GM23338 (cell line): ENCODE measurements at regions not wholly inside any gene's neighbourhood (a gene's known extent, or its start where the extent isn't known, plus 50 kb on each side); places are given as distances from the start of the nearest gene placed in this dataset.

Experiments
- CREB1 ChIP-seq: fragments of 250-450 bp; sonication (Bioruptor Pico); IDR thresholded peaks from 2 replicates; pipeline ENCODE4 v1.5.0; 2020; ENCODE audit warnings: low read depth, mild to moderate bottlenecking, moderate library complexity
- CTCF ChIP-seq, 2 experiments: fragments of 200-600 bp in 1 of 2; sonication (generic) in 1 of 2; conservative IDR thresholded peaks; 2 replicates each; pipeline versions ENCODE4 v1.5.1 to v1.6.1; 2016 to 2017; ENCODE audit warnings: antibody characterized with exemption in 2 of 2, low read depth in 2 of 2, mild to moderate bottlenecking in 2 of 2, moderate library complexity in 1 of 2
- ETS1 ChIP-seq: IDR thresholded peaks from 2 replicates; pipeline ENCODE4 v1.6.1; 2016; ENCODE audit warnings: antibody characterized with exemption
- EZH2 ChIP-seq: fragments of 200-600 bp; sonication (generic); IDR thresholded peaks from one replicate; pipeline ENCODE4 v1.8.0; 2017; ENCODE audit warnings: antibody characterized with exemption, mild to moderate bottlenecking, low read depth; ENCODE audit not compliant: unreplicated experiment
- EZH2phosphoT487 ChIP-seq: fragments of 200-600 bp; sonication (generic); IDR thresholded peaks from one replicate; pipeline ENCODE4 v1.8.1; 2018; ENCODE audit warnings: antibody characterized with exemption; ENCODE audit not compliant: unreplicated experiment
- JUNB ChIP-seq: IDR thresholded peaks from one replicate; pipeline ENCODE4 v1.6.1; 2016; ENCODE audit warnings: antibody characterized with exemption; ENCODE audit not compliant: unreplicated experiment
- NANOG ChIP-seq: IDR thresholded peaks from 2 replicates; pipeline ENCODE4 v1.6.1; 2016; ENCODE audit warnings: antibody characterized with exemption, borderline replicate concordance
- POLR2AphosphoS5 ChIP-seq: IDR thresholded peaks from 2 replicates; pipeline ENCODE4 v1.6.1; 2016; ENCODE audit warnings: antibody characterized with exemption, low read depth
- REST ChIP-seq: IDR thresholded peaks from one replicate; pipeline ENCODE4 v1.6.1; 2018; ENCODE audit warnings: antibody characterized with exemption; ENCODE audit not compliant: unreplicated experiment

- no peak for TF ChIP-seq CTCF (conservative IDR thresholded peaks at IDR 0.05; ENCODE audit: low read depth in 2 of 2)
- no peak for TF ChIP-seq CREB1 (CRISPR knock-in tag)
- no peak for TF ChIP-seq EZH2
- TF ChIP-seq ETS1 = no peak
- no peak for TF ChIP-seq POLR2AphosphoS5
- TF ChIP-seq JUNB = no peak
- no peak for TF ChIP-seq REST
- TF ChIP-seq NANOG = no peak
- no peak for TF ChIP-seq EZH2phosphoT487
Measured at GRCh38 chr13:107076801-107077200, 508.9 kb upstream of the ARGLU1 start.
